OCI-LY1 (cell line): ENCODE measurements at regions not wholly inside any gene's neighbourhood (a gene's known extent, or its start where the extent isn't known, plus 50 kb on each side); places are given as distances from the start of the nearest gene placed in this dataset.

Experiments used
- H2AFZ ChIP-seq: fragments of 200-600 bp; sonication (generic), shearing (Covaris generic); 2 replicates; pipeline ENCODE4 v1.6.0; 2014; ENCODE audit warnings: antibody characterized with exemption, mild to moderate bottlenecking, low read length
- H3F3A ChIP-seq: fragments of 200-600 bp; sonication (generic), shearing (Covaris generic); 2 replicates; pipeline ENCODE4 v1.6.0; 2014; ENCODE audit warnings: mild to moderate bottlenecking, antibody characterized with exemption, low read length, moderate library complexity; ENCODE audit not compliant: insufficient read depth
- H3K27ac ChIP-seq: fragments of 200-600 bp; sonication (generic); 2 replicates; pipeline ENCODE4 v1.5.1; 2014; ENCODE audit warnings: low read length, mixed run types, mild to moderate bottlenecking, low read depth; ENCODE audit not compliant: poor library complexity, severe bottlenecking
- H3K27me3 ChIP-seq: fragments of 200-600 bp; sonication (generic); 2 replicates; pipeline ENCODE4 v1.6.0; 2014; ENCODE audit warnings: antibody characterized with exemption, mild to moderate bottlenecking, low read length, moderate library complexity; ENCODE audit not compliant: insufficient read depth
- H3K36me3 ChIP-seq: fragments of 200-600 bp; sonication (generic); 2 replicates; pipeline ENCODE4 v1.6.1; 2014; ENCODE audit warnings: mild to moderate bottlenecking, antibody characterized with exemption, low read length, moderate library complexity, mixed read lengths; ENCODE audit not compliant: insufficient read depth
- H3K4me1 ChIP-seq: fragments of 200-600 bp; sonication (generic); 2 replicates; pipeline ENCODE4 v1.5.1; 2014; ENCODE audit warnings: mild to moderate bottlenecking, low read length, moderate library complexity; ENCODE audit not compliant: insufficient read depth, severe bottlenecking
- H3K4me2 ChIP-seq: fragments of 200-600 bp; sonication (generic), shearing (Covaris generic); 2 replicates; pipeline ENCODE4 v1.6.1; 2014; ENCODE audit warnings: low read length
- H3K4me3 ChIP-seq: fragments of 200-600 bp; sonication (generic); 2 replicates; pipeline ENCODE4 v1.5.1; 2014; ENCODE audit warnings: low read length, low read depth, mild to moderate bottlenecking, mixed read lengths; ENCODE audit not compliant: poor library complexity, severe bottlenecking
- H3K79me2 ChIP-seq: fragments of 200-600 bp; shearing (Covaris generic); 2 replicates; pipeline ENCODE4 v1.6.1; 2016; ENCODE audit warnings: mixed run types, low read length, mixed read lengths; ENCODE audit not compliant: insufficient read depth
- H3K9ac ChIP-seq: fragments of 200-600 bp; sonication (generic), shearing (Covaris generic); 2 replicates; pipeline ENCODE4 v1.6.1; 2014; ENCODE audit warnings: mild to moderate bottlenecking, low read length, mixed read lengths
- H3K9me2 ChIP-seq: fragments of 200-600 bp; sonication (generic), shearing (Covaris generic); 2 replicates; pipeline ENCODE4 v1.6.1; 2014; ENCODE audit warnings: low read depth, mild to moderate bottlenecking, low read length, mixed read lengths
- H3K9me3 ChIP-seq: fragments of 200-600 bp; shearing (Covaris generic); 2 replicates; pipeline ENCODE4 v1.6.1; 2014; ENCODE audit warnings: low read length, mixed read lengths
- H4K20me1 ChIP-seq: fragments of 200-600 bp; sonication (generic), shearing (Covaris generic); 2 replicates; pipeline ENCODE4 v1.6.0; 2016; ENCODE audit warnings: mild to moderate bottlenecking, low read length; ENCODE audit not compliant: insufficient read depth
- EZH2 ChIP-seq: fragments of 200-600 bp; sonication (generic), shearing (Covaris generic); IDR thresholded peaks from 2 replicates; pipeline ENCODE4 v1.8.0; 2017; ENCODE audit warnings: borderline replicate concordance, mixed run types, mild to moderate bottlenecking, antibody characterized with exemption, low read length, moderate library complexity, mixed read lengths
- TF ChIP-seq, protein P1 (sequence below): fragments of 200-600 bp; sonication (generic), shearing (Covaris generic); IDR thresholded peaks from 2 replicates; pipeline ENCODE4 v1.5.1; 2017; ENCODE audit warnings: mild to moderate bottlenecking, antibody characterized with exemption, low read length, moderate library complexity, mixed read lengths

- Histone ChIP-seq H3K27ac (no peak overlapping the region), H3K9ac (no peak overlapping the region), H3F3A (no peaks in the 10 kb centered on the region), H3K36me3 (no peaks in the 10 kb centered on the region), H4K20me1 (no peaks in the 10 kb centered on the region), H2AFZ (no peak overlapping the region), H3K4me2 (no peak overlapping the region), H3K4me1 (no peaks in the 10 kb centered on the region), H3K79me2 (no peaks in the 10 kb centered on the region), H3K4me3 (no peak overlapping the region), H3K27me3 (0 out of 2 replicates have a peak, but pooled peaks cover 3% of the 10 kb centered on the region), H3K9me3 (no peaks in the 10 kb centered on the region), H3K9me2 (no peaks in the 10 kb centered on the region)
- TF ChIP-seq, protein P1, sequence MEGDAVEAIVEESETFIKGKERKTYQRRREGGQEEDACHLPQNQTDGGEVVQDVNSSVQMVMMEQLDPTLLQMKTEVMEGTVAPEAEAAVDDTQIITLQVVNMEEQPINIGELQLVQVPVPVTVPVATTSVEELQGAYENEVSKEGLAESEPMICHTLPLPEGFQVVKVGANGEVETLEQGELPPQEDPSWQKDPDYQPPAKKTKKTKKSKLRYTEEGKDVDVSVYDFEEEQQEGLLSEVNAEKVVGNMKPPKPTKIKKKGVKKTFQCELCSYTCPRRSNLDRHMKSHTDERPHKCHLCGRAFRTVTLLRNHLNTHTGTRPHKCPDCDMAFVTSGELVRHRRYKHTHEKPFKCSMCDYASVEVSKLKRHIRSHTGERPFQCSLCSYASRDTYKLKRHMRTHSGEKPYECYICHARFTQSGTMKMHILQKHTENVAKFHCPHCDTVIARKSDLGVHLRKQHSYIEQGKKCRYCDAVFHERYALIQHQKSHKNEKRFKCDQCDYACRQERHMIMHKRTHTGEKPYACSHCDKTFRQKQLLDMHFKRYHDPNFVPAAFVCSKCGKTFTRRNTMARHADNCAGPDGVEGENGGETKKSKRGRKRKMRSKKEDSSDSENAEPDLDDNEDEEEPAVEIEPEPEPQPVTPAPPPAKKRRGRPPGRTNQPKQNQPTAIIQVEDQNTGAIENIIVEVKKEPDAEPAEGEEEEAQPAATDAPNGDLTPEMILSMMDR, result no peak
- no peak for TF ChIP-seq EZH2
Measured at GRCh38 chr14:98183556-98183955, 1088.4 kb downstream of the BCL11B start.

DNA sequence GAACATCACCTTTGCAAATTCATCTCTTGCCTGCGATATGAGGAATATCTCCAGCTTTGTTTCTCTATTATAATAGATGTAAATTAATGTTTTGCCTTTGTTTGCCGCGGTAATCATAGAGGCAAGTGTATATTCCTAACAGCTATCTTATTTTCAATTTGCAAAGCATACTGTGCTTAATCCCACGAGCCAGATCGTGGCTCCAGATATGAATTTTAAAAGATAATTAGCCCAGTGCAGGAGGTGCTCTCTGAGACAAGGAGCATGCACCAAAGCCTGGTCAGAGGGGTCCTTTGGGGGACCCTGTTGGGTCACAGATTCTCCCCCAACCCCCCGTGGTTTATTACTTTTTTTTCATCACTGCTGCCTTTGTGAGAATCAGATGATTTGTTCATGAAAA, 1087.5 kb downstream of the BCL11B start:
- Histone ChIP-seq H3F3A (no peaks in the 10 kb centered on the region), H3K27ac (no peak overlapping the region), H3K9me3 (no peaks in the 10 kb centered on the region), H3K4me2 (no peak overlapping the region), H3K4me3 (no peak overlapping the region), H3K9me2 (no peaks in the 10 kb centered on the region), H3K36me3 (no peaks in the 10 kb centered on the region), H3K79me2 (no peaks in the 10 kb centered on the region), H3K27me3 (0 out of 2 replicates have a peak, but pooled peaks cover 3% of the 10 kb centered on the region), H2AFZ (no peak overlapping the region), H4K20me1 (no peaks in the 10 kb centered on the region), H3K9ac (no peak overlapping the region), H3K4me1 (no peaks in the 10 kb centered on the region)
- TF ChIP-seq EZH2, result no peak
- TF ChIP-seq, protein P1, result no peak

DNA sequence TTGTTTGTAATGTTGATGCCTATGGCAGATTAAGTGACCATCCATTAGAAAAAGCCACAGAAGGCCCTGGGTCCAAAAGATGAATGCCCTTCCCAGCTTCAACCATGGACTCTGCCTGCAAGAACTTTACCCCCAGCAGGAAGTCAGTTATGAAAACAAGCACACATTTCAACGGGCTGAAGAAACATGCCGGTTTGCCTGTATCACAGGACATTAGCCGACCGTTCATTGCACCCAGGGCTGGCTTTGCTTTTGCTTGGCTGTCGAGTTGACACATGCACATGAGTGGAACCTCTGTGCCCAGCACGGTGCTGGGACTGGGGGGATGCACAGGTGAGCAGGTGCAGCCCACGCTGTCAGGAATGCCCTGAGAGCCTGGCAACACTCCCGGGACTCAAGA, 1087.0 kb downstream of the BCL11B start:
- Histone ChIP-seq H3K79me2 (no peaks in the 10 kb centered on the region), H3K9me2 (no peaks in the 10 kb centered on the region), H3K9me3 (no peaks in the 10 kb centered on the region), H3K4me1 (no peaks in the 10 kb centered on the region), H3K9ac (no peak overlapping the region), H4K20me1 (no peaks in the 10 kb centered on the region), H3K27me3 (0 out of 2 replicates have a peak, but pooled peaks cover 3% of the 10 kb centered on the region), H3K36me3 (no peaks in the 10 kb centered on the region), H3K4me2 (no peak overlapping the region), H2AFZ (no peak overlapping the region), H3K4me3 (no peak overlapping the region), H3K27ac (no peak overlapping the region), H3F3A (no peaks in the 10 kb centered on the region)
- TF ChIP-seq, protein P1, result no peak
- no peak for TF ChIP-seq EZH2
